ENCODE measurements at regions not wholly inside any gene's neighbourhood (a gene's known extent, or its start where the extent isn't known, plus 50 kb on each side); places are given as distances from the start of the nearest gene placed in this dataset.
"Not testable (repeated sequence)": the region's sequence is repeated elsewhere in the genome, so short reads cannot be mapped to it uniquely, and the experiment has no call there.

DNA sequence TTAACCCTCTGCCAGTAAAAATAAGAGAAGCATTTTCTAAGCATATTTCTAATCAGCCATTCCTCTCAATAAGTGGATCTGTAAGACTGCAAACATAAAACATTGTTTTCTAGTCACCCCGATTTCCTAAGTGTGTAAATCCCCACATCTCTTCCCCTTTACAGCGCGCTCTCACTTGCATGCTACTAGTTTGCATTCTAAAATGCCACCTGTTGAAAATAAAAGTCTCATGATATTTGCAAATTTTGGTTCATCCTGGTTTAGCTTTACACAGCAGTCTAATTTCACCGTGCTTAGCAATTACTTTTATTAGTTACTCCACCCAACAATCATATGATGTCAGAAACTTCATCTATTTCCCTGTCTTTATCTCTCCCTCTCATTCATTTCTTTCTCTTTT lies 1230.7 kb upstream of the ZEB2 start:
- DNase-seq (ENCODE audit: low read depth), result no peak

DNA sequence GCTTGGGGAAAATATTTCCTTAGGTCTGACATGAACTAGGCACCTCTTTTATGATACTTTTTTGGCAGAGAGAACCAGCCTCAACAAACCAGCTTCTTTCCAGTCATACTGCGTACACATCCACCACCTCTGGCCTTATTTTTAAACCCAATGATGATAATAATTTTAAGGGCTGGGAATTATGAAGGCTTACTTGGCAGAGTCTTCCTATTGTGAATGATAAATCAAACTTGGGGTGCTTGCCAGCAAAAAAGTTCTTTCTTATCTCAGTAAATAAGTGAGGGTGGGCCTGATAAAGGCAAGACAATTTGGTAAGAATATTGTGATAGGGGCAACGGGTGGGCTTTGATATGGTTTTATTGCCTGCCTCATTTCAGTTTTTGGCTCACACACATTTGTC lies 1230.2 kb upstream of the ZEB2 start:
- no peak for DNase-seq (ENCODE audit: low read depth)

DNA sequence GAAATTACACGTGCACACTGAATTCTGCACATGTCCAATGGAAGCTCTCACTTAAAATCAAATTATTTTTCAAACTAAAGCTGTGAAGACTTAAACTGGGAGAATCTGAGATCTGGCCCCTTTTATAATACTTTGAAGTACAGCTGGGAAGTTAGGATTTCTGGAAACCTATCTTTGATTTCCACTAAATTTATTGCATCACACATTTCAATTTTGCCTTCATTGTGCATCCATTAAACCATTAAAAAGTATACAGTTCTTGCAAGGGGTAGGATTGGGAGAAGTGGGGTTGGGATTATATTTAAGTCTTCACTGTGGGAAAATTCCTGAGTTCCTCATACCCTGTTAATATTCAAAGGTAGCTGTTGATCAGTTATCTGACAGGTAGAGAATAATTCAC lies 1229.6 kb upstream of the ZEB2 start:
- DNase-seq (ENCODE audit: low read depth), result no peak

- DNase-seq (ENCODE audit: low read depth), result no peak
Observed at GRCh38 chr2:145748927-145749326, 1229.0 kb upstream of the ZEB2 start.

DNA sequence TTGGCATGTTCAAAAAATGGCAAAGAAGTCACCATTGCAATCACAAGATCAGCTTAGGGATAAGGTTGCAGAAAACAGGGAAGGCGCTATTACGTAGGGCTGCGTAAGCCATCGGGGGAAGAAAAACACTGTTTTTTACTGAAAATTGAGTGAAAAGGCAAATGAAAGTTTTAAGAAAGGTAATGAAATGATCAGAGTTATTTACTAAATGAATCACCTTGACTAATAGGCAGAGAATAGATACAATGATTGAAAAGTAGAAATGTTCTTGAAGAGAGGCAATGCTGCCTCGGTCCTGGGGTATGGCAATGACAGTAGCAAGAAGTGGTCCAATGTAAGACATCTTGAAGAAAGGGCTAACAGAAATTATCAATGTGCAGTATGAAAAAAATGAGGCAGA lies 1227.8 kb upstream of the ZEB2 start:
- no peak for DNase-seq (ENCODE audit: low read depth)

GRCh38 chr2:145745387-145745721 lies 1225.4 kb upstream of the ZEB2 start:
- not testable (repeated sequence) for DNase-seq (ENCODE audit: low read depth)

GRCh38 chr2:145744541-145745386 lies 1224.8 kb upstream of the ZEB2 start:
- DNase-seq (ENCODE audit: low read depth), result peak; percentile 91

GRCh38 chr2:145743011-145743410 lies 1223.1 kb upstream of the ZEB2 start:
- no peak for DNase-seq (ENCODE audit: low read depth)

DNA sequence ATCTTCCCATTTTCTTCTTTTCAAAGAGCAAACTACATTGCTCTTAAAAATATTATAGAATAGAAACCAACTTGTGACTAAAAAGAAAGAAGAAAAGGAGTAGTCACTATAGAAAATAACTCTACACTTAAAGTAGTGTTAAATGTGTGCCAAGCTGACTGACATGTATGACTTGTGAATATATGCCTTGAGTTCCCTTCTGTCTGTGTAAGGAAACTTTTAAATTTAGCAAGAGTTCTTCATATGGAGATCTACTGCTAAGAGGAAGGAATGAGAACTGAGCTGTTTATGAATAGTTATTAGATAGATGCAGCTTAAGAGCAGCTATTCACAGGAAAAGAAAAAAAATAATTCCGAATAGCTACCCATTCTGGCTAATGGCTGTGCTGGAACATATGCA lies 1221.7 kb upstream of the ZEB2 start:
- no peak for DNase-seq (ENCODE audit: low read depth)

DNA sequence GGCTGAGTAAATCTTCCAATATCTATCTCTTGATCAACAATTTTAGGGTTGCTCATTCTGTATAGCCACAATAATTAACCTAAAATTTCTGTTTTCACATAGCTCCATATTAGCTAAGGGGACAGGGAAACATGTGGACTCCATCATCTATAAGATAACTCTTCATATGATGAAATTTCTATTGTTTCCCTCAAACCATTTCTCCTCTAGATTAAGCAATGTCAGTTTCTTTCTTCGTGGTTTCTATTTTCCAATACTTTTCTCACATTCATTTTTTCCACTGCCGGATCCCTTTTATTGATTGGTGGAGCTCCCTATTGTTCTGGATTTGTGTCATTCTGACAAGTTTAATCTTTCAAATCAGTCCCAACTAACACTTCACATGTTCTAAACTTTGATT lies 1221.3 kb upstream of the ZEB2 start:
- no peak for DNase-seq (ENCODE audit: low read depth)

- DNase-seq (ENCODE audit: low read depth), result no peak
Observed at GRCh38 chr2:145740302-145740701, 1220.4 kb upstream of the ZEB2 start.

GRCh38 chr2:145739681-145740080 lies 1219.8 kb upstream of the ZEB2 start:
- no peak for DNase-seq (ENCODE audit: low read depth)

- DNase-seq (ENCODE audit: low read depth), result no peak
Observed at GRCh38 chr2:145736871-145737270, 1217.0 kb upstream of the ZEB2 start.

DNA sequence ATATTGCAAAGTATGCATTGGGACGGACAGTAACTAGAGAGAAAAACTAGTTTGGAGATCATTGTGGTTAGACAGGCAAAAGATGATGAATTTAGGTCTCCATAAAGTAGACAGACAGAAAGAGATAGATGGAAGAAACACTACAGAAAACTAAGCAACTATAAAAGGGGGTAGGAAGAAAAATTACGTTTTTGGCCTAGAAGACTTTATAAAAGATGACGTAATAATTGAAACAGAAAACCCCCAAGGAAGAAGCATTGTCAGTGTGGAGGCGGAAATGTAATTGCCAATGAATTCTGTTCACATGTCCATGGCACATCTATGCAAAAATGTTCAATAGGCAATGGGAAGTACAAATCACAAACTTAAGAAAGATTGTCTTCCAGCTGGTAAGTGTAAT lies 1211.5 kb upstream of the ZEB2 start:
- no peak for DNase-seq (ENCODE audit: low read depth)

- DNase-seq (ENCODE audit: low read depth), result no peak
Observed at GRCh38 chr2:145729993-145730770, 1210.3 kb upstream of the ZEB2 start.

- DNase-seq (ENCODE audit: low read depth), result no peak
Observed at GRCh38 chr2:145729481-145729880, 1209.6 kb upstream of the ZEB2 start.

GRCh38 chr2:145728511-145728910 lies 1208.6 kb upstream of the ZEB2 start:
- no peak for DNase-seq (ENCODE audit: low read depth)

DNA sequence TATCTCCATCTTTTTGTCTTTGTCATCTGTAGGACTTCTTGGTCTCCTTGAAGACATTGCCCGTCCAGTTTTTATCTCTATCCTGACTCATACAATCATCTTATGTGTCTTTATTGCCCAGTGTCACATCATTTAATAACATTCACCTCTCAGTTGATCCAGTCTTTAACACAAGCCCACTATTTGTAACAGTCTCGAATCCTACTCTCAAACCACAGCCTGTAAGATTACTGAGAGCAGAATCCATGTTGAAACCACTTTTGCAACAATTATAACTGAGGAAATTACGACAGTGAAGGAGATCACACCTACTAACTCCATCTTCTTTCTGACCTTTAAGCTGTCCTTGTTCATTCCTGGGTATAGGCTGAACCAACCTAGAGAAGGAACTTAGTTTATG lies 1206.0 kb upstream of the ZEB2 start:
- no peak for DNase-seq (ENCODE audit: low read depth)

GRCh38 chr2:145724311-145724898 lies 1204.5 kb upstream of the ZEB2 start:
- DNase-seq (ENCODE audit: low read depth), result no peak

DNA sequence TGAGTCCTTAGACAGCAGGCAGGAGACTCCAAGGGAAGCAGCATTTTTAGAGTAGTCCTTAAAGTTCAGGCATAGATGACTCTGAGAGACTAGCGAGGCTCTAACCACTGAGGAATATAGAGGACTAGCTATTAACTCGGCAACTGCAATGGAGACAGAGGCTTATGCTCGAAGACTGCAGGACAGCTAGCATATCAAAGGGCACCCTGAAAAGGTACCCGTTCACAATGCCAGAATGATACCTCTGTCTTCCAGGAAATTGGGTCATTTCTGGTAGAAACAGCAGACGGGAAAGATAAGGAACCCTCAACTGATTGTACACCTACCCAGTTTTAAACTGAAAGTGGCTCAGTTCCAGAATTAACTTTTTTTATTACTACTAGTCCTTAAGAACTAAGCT lies 1204.0 kb upstream of the ZEB2 start:
- no peak for DNase-seq (ENCODE audit: low read depth)

DNA sequence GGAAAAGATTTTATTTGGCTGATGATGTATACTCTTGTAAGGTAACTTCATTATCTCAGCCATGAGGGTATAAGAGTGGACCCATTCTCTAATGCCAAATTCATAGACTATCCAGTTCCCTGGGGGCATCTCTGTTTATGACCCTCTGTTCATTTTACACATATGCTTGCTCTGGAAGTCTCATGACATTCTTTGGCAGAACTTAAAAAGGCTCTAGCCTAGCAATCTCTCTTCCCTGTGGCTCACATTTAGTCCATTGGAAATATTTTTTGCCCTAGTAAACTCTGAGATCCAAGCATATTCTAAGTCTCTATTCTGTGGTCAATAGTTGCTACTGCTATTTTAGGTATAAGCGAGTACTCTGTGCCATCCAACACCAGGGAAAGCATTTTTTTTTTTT lies 1201.8 kb upstream of the ZEB2 start:
- no peak for DNase-seq (ENCODE audit: low read depth)

- DNase-seq (ENCODE audit: low read depth), result peak; percentile 11
Observed at GRCh38 chr2:145715601-145716000, 1195.7 kb upstream of the ZEB2 start.

- no peak for DNase-seq (ENCODE audit: low read depth)
Observed at GRCh38 chr2:145710303-145710702, 1190.4 kb upstream of the ZEB2 start.
